Fibroblast of gingiva (primary cell): ENCODE measurements at regions not wholly inside any gene's neighbourhood (a gene's known extent, or its start where the extent isn't known, plus 50 kb on each side); places are given as distances from the start of the nearest gene placed in this dataset.
A peak's percentile ranks its signal among the peaks of the same experiment; 100 is the strongest.

Source experiments
- DNase-seq: peaks from one replicate; pipeline ENCODE4 v3.0.0-alpha.2; 2011; ENCODE audit warnings: low read depth

DNA sequence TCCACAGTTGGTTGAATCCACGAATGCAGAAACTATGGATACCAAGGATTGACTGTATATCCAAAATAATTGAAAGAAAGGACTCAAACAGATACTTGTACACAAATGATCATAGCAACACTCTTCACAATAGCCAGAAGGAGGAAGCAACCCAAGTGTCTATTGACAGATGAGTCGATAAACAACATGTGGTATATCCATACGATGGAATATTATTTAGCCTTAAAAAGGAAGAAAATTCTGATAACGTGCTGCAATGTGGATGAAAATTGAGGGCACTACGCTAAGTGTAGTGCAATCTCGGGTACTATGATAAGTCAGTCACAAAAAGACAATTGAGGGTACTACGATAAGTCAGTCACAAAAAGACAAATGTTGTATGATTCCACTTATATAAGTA lies 83.6 kb upstream of the CPEB4 start:
- DNase-seq: no peak

DNA sequence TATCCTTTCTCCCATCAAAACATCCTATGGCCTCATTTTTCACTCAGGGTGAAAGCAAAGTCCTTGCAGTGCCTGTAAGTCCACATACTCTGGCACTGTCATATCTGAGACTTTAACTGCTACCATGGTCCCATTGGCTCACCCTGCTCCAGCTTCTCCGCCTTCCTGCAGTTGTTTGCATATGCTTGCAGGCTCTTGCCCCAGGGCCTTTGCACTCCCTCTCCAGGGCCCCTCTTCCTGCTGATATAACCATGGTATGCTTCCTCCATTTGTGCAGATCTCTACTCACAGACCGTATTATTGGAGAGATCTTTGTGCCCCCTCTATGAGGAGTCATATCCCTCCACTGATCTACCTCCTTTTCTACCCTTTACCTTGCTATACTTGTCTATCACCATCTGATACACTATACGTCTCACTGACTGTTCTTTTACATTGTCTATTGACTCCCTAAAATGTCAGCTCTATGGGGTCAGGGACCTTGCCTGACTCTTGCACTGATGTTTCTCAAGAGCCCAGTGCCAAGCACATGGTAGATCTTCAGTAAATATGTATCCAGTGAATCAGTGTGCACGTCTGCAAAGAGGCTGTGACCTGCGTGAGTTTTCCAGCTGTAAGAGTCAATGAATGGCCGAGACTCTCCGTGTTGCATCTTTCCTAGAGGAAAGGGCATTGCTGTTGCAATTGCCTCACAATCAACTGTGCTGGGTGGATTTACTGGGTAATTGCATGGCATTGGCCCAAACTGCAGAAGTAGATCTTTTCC lies 81.7 kb upstream of the CPEB4 start:
- DNase-seq: peak; percentile 45

DNA sequence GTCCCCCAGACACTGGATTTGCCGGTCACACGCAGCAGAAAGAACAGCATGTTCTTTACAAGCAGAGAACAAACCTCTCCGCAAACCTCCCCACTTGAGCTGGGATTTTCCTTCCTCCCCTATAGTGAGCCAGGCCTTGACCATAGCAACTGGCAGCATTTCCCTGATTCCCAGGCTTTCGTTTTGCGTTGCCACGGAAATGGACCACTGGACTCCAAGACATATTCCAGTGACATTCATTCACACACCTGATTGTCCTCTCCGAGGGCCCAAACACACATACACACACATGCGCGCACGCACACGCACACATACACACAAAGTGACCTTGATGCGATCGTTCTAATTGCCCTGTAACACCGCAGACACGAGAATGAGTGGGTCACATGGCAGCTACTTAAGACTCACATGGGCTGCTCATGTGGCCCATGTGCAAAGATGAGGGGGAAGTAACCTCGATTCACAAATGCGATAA lies 80.9 kb upstream of the CPEB4 start:
- no peak for DNase-seq

GRCh38 chr5:173808079-173808808 lies 79.9 kb upstream of the CPEB4 start:
- no peak for DNase-seq

DNA sequence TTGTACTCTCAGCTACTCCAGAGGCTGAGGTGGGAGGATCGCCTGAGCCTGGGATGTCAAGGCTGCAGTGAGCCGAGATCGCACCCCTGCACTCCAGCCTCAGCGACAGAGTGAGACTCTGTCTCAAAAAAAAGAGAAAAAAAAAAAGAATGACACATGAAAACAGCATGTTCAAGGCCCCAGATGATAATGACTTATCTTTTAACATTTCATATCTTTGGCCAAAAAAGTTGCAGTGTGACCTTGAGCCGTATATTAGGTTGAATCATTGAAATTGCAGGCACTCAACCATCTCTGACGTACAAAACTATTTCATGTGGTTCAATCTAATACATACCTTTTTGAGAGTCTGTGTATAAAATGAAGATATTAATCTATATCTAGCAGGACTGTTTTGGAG lies 79.1 kb upstream of the CPEB4 start:
- no peak for DNase-seq

DNA sequence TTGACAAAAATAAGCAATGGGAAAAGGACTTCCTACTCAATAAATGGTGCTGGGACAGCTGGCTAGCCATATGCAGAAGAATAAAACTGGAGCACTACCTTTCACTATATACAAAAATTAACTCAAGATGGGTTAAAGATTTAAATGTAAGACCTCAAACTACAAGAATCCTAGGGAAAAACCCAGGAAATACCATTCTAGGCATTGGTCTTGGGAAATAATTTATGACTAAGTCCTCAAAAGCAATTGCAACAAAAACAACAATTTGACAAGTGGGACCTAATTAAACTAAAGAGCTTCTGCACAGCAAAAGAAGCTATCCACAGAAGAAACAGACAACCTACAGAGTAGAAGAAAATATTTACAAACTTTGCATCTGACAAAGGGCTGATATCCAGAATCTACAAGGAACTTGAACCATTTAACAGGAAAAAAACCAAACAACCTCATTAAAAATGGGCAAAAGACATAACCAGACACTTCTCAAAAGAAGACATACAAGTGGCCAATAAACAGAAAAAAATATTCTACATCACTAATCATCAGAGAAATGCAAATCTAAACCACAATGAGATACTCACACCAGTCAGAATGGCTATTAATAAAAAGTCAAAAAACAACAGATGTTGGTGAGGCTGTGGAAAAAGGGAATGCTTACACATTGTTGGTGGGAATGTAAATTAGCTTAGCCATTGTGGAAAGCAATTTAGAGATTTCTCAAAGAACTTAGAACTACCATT lies 75.2 kb upstream of the CPEB4 start:
- DNase-seq: peak; percentile 73

DNA sequence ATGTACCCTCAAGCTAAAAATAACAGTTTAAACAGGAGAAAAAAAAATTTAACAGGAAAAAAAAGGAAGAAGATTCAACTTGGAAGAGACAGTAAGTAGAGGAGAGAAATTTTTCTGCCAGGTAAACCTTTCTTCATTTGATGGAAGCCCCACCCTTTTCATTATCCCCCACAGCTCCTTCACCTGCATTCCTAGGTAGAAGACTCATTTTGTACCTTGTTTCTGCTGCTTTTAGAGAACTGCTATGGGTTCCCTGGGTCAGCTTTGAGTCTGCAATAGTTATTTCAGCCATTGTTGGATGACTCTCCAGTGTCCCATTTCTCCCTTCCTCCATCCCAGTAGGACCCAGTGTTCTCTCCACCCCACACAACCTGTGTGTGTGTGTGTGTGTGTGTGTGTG lies 74.1 kb upstream of the CPEB4 start:
- DNase-seq: no peak

GRCh38 chr5:173815571-173815970 lies 72.6 kb upstream of the CPEB4 start:
- DNase-seq: no peak

DNA sequence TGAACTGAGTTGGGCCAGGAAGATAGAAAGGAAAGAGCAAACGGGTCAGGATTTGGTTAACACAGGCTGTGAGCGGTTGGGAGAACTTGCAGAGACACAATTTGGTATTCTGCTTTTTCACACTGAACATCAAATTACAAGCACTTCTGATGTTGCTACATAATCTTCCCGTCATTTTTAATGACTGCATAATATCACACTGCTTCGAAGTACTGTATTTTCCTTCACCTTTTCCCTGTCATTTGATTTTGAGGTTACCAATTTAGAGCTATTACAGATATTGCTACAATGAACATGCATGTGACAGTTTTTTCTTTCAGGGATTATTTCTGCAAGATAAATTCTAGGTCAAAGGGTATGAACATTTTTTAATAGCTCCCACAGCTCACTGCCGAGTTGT lies 71.4 kb upstream of the CPEB4 start:
- no peak for DNase-seq

GRCh38 chr5:173817561-173817960 lies 70.6 kb upstream of the CPEB4 start:
- DNase-seq: no peak

GRCh38 chr5:173819521-173819920 lies 68.6 kb upstream of the CPEB4 start:
- DNase-seq: no peak

GRCh38 chr5:173823274-173823644 lies 64.9 kb upstream of the CPEB4 start:
- no peak for DNase-seq

- peak; percentile 95 for DNase-seq
Measured at GRCh38 chr5:173823721-173824567, 64.2 kb upstream of the CPEB4 start.

- DNase-seq: no peak
Measured at GRCh38 chr5:173825215-173825865, 62.8 kb upstream of the CPEB4 start.

DNA sequence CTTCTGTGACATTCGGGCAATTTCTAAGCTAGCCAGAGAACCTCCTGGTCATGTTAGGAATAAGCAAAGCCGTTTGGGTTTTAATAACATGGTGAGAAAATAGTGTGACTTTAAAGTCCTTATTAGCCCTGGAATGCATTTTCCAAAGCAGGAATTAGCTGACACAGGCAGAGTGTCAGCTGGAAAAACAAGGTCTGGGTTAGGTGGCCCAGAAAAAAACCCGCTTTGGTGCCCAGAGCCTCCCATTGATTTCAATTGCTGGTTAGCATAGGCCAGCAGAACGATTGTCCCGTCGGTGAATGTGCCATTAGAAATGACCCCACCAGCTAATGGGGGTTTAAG lies 62.1 kb upstream of the CPEB4 start:
- no peak for DNase-seq

GRCh38 chr5:173826428-173827350 lies 61.5 kb upstream of the CPEB4 start:
- DNase-seq: no peak

GRCh38 chr5:173828952-173829351 lies 59.2 kb upstream of the CPEB4 start:
- no peak for DNase-seq

GRCh38 chr5:173829826-173830225 lies 58.3 kb upstream of the CPEB4 start:
- DNase-seq: peak; percentile 77

DNA sequence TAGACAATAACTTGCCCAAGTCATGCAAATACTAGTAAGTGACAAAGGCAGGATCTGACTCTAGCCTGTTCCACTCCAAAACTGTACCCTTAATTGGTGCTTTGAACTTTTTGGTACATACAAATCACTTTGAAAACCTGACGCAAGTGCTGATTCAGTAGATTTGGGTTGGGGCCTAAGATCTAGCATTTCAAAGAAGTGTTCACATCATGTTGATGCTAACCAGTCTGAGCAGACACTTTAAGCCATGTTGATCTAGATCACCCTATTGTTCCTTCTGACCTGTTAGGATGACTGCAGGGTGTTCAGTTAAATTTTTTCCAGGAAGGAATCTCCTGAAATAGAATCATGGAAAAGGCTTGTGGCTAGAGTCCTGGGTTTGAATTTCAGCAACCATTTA lies 57.7 kb upstream of the CPEB4 start:
- DNase-seq: no peak

- DNase-seq: no peak
Measured at GRCh38 chr5:173831196-173831914, 56.8 kb upstream of the CPEB4 start.
